Hypothalamus (tissue), 51 donors: ENCODE measurements at regions not wholly inside any gene's neighbourhood (a gene's known extent, or its start where the extent isn't known, plus 50 kb on each side); places are given as distances from the start of the nearest gene placed in this dataset.

Source experiments
- DNase-seq, 51 donors: peaks; one replicate each; lab custom pipeline; 2025; lab: John Stamatoyannopoulos, UW

GRCh38 chr15:37679627-37680026, 254.8 kb upstream of the TMCO5A start:
- no peak for DNase-seq

DNA sequence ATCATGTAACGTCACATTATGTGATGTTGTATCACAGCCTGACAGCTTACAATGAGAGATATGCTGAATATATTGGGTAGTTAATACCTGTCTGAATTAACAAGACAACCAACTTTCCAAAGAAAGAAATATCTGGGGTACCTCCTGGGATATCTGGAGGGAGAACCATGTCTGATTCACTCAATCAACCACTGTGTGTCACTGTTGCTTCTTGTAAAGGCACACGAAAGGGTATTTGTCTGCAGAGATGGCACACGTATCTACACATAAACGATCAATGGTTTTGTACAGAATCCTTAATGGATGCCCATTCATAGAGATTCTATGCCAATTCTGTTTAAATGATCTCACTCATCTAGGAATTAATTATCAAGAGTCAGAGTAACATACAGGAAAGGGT, 252.1 kb upstream of the TMCO5A start:
- DNase-seq = no peak

DNA sequence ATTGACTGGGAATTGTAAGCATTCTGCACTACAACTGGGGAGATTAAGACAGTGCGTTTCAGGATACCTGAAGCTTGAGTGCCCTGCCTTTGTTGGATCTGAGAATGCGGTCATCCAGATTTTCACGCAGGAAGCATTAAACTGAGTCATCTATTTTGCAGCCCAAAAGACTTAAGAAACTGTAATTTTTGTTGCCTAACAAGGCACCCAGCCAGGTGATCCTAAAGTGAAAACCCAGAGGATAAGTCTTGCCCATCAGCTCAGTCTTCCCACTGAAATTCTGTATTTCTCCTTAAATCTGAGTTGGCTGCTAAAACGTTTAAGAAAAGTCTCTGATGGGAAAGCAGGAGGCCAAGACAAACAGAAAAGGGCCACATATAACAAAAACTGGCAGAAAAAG, 242.5 kb upstream of the TMCO5A start:
- DNase-seq = no peak

- no peak for DNase-seq
These were observed 240.5 kb upstream of the TMCO5A start for GRCh38 chr15:37693926-37694325.

GRCh38 chr15:37695719-37696118, 238.7 kb upstream of the TMCO5A start:
- no peak for DNase-seq

DNA sequence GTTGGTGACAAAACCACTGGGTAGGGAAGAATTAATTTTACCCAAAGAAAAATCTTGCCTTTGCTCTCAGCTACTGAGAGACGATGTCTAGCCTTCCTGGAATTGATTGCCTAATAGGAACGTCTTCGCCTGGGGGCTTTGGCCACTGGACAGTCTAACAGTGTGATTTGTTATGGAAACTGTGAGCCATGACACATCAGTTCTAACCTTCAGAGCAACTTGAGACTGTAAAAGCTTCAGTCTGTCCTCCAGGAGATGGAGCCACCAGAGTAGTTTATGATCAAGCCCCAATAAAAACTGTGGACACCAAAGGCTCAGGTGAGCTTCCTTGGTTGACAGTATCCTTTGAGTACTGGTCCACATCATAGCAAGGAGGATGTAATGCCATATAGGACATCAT, 235.8 kb upstream of the TMCO5A start:
- DNase-seq = no peak

GRCh38 chr15:37701230-37701629, 233.2 kb upstream of the TMCO5A start:
- no peak for DNase-seq

DNA sequence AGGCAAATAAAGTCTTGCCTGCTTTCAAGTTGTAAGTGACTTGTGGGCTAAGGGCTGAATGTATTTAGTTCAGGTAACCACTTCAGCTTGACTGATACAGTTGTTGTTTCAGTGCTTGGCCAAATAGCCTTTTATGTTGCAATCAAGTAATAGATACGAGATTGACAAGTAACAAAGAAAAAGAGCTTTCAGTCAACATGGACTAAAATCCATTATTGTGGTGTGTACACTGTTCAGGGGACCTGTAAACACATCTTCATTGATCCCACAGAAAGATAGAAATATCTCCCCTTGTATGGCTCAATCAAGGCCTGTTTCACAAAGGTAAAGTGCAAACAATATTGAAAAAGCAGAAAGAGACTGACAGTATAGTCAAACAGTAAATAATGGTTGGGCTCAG, 224.8 kb upstream of the TMCO5A start:
- no peak for DNase-seq

DNA sequence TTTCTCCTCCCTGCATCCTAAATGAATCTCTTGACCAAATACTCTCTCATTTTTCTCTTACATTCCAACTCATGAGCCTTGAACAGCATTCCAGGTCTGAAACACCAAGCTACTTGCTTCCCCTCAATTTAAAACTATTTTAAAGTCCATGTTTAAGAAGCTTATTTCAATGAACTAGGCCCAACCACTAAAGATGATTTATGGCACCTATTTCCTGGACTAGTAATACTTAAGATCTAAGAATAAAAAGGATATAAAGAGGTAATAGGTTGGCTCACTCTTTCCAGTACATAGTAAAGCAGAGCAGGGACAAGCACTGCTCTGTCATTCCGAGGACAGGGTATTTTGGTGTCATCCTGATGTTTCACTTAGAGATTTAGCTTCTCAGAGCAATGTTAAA, 219.3 kb upstream of the TMCO5A start:
- no peak for DNase-seq

DNA sequence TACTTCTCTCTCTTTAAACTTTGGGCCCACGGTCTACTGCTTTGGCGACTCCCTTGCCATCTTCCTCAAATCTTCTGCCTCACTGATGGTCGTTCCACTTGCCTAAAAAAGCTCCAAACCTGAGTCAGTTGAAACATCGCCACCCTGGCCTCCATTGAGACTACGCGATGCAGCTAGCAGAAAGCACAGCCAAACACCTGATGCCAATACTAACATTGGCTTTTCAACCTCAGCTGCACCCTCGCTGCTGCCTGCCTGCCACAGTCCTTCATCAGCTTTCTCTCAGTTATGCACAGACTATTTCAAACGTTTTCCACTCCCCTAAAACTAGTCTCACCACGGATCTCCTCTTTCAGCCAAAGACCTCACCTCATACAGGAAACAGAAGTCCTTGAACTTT, 214.2 kb upstream of the TMCO5A start:
- no peak for DNase-seq

DNA sequence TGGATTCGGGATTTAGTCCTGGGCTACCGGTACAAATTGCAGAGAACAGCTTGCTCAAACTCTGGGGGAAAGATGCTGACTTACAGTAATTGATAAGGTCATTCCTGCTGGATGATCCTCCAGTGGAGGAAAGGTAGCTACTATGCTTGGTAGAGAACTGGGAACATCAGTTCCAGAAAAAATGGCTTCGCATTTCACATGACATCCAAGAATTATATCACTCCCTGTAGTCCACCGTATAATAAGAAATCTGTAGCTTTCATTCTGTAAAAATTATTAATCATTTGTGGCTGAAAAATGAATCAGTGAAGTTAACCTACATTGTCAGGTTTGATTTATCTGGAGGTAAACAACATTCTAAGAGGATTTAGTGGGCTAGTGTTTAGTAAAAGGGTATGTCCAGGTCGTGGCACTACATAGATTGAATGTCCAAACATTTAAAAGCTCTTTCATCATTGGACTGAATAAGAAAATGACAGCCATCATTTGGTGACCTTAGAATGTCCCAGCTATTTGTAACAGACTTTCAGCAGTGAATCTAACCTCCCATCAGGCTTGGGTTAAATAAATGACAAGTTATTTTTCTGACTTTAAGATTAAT, 203.2 kb upstream of the TMCO5A start:
- DNase-seq = no peak

DNA sequence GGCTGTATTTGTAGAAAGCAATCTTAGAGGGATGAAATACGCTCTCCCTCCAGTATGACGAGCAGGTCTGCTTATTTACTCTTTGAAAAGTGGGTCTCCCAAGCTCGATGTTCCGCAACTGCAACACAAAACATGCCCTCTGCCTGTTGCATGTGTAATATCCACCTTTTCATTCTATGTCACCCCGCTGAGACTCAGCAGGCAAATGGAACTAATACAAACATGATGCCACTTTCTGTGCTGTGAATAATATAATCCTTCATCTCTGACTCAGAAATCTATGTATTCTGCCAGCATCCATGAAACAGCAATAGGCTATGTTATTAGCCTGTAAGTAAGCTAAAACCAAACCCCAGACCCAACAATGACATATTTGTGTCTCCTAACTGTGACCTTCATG, 200.8 kb upstream of the TMCO5A start:
- DNase-seq = no peak

GRCh38 chr15:37740623-37741141, 193.8 kb upstream of the TMCO5A start:
- DNase-seq = no peak

DNA sequence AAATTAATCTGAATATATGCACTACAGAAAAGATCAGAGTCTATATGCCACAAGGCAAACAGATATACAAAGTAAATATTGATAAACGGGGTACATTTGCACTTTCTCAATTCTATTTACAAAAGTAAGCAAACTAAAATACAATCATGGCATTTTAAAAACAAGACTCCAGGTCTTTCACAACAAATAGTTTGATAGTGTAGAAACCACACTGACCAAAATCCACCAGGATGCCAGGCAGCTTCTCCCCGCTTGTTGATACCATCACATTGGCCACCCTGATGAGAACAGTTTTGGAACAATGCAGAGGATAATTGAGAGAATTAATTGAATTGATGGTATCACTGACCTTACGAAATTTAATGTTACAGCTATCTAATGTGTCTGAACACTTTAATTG, 190.6 kb upstream of the TMCO5A start:
- DNase-seq = no peak

DNA sequence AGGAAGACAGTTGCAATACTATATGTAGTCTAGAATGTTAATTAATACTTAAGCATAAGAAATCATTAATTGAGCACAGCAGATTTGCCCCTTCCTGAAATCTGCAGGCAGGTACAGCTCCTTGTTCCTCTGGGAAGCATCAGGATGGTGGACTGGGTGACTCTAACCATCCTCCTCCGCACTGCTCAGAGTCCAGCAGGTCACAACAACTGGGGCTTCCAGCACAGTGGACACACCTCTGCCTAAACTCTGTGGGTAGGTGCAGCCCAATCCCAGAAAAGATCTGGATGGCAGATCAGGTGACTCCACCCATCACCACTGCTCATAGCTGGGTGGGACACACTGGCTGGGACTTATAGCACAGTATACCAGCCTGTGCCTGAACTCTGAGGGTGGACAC, 189.9 kb upstream of the TMCO5A start:
- no peak for DNase-seq

DNA sequence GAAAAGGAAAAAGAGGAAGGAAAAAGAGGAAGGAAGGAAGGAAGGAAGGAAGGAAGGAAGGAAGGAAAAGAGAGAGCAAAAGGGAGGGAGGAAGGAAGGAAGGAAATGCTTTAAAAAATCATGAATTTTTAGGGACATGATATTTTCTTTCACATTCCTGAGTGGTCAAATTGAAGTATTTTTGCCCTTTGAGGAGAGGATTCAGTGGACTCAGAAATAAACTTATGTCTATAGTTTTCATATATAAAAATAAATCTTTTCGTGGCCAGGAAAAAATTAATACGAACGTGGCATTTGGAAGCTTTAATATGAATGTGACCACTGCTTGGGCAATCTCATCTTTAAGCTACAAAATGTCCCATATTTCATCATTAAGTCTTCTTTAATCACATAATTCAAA, 183.0 kb upstream of the TMCO5A start:
- DNase-seq = no peak

- DNase-seq = no peak
These were observed 178.0 kb upstream of the TMCO5A start for GRCh38 chr15:37756407-37756806.

DNA sequence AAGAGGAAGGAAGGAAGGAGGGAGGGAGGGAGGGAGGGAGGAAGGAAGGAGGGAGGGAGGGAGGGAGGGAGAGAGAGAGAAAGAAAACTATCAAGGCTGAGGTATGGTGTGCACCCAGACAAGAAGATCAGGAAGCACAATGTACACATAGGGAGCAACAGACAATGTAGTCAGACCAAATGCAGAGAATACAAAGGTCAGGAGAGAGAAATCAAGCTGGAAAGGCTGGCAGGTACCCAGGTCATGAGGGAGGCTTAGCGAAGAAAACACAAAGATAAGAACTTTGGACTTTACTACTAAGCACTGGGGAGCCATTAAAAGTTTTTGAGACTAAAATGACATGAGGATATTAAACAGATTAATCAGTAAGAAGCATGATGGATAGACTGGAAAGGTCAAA, 176.0 kb upstream of the TMCO5A start:
- no peak for DNase-seq

DNA sequence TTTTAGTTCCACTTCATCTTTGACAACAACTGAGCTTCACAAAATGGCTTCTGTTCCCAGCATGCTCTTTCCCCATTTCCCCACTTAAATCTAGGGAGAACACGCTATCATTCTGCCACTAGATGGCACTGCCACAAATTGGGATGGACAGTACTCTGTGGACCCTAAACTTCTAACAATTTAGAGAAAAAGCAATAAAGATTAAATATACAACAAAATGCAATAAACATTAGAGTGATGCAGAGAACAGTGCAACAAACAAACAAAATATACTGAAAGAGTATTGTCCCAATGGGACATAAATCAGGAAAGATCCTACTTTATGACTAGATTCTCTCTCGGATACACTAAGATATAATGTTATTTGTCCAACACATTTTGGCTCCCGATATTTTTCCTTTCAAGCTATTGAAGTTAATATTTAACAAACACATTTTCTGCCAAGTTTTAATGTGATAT, 169.7 kb upstream of the TMCO5A start:
- DNase-seq = no peak

DNA sequence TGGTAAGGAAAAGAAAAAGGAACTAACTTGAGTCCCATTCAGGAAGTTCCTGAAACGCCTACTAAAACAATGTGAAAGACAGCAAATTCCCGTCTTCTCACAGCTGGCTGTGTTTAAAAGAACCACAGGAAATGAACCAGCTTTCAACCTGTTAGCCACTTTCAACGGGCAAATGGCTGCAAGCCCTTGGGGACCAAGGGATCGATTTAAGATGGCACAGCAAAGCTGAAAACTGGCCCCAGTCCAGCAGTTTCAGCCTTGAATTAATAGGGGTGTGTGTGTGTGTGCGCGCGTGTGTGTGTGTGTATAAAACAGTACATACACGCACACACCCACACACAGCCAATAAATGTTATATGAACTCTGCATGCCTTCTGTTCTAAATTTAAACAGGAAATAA, 168.7 kb upstream of the TMCO5A start:
- no peak for DNase-seq

GRCh38 chr15:37767841-37768455, 166.5 kb upstream of the TMCO5A start:
- no peak for DNase-seq

DNA sequence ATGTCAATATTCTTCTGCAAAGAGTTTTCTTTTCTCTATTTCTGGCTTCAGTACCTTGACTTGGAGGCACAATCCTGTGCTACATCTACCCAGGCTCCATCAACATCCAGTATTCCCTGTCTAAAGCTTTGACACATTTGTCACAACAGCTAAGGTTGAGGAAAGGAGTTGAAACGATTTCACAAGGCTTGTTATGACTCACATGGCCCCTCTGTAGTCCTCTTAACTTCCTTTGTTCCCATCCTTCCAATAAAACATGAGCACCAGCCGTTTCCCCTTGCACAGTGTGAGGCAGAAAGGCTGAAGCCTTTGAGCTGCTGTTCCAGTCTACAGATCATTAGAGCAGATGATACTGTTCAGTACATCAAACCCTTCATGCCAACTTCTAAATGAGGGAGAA, 163.0 kb upstream of the TMCO5A start:
- DNase-seq = no peak
